Esophagus mucosa (tissue), 1 donor: ENCODE measurements at regions not wholly inside any gene's neighbourhood (a gene's known extent, or its start where the extent isn't known, plus 50 kb on each side); places are given as distances from the start of the nearest gene placed in this dataset.

Source experiments
- ATAC-seq: fragments of 200-7000 bp; cut with Tn5 transposase; one replicate; pipeline ENCODE4 v1.9.1; 2020
- donor health status: DM: yes; HTN: yes; CAD: no.

GRCh38 chr13:42658019-42658418, 84.1 kb downstream of the TNFSF11 start:
- no peak for ATAC-seq

- ATAC-seq, result no peak
These were observed 86.5 kb downstream of the TNFSF11 start for GRCh38 chr13:42660333-42660965.

- no peak for ATAC-seq
These were observed 93.7 kb downstream of the TNFSF11 start for GRCh38 chr13:42667638-42668037.

GRCh38 chr13:42671502-42671901, 97.5 kb downstream of the TNFSF11 start:
- ATAC-seq, result no peak

- ATAC-seq, result no peak
These were observed 99.7 kb downstream of the TNFSF11 start for GRCh38 chr13:42673677-42674076.

GRCh38 chr13:42680748-42681147, 100.6 kb upstream of the FAM216B start:
- ATAC-seq, result no peak

- no peak for ATAC-seq
These were observed 99.9 kb upstream of the FAM216B start for GRCh38 chr13:42681326-42682100.

GRCh38 chr13:42684226-42684625, 97.2 kb upstream of the FAM216B start:
- ATAC-seq, result no peak

GRCh38 chr13:42685751-42686150, 95.6 kb upstream of the FAM216B start:
- ATAC-seq, result no peak

- ATAC-seq, result no peak
These were observed 95.2 kb upstream of the FAM216B start for GRCh38 chr13:42686165-42686564.

GRCh38 chr13:42688821-42689220, 92.6 kb upstream of the FAM216B start:
- no peak for ATAC-seq

GRCh38 chr13:42696191-42696590, 85.2 kb upstream of the FAM216B start:
- ATAC-seq, result peak; percentile 98

- ATAC-seq, result no peak
These were observed 81.5 kb upstream of the FAM216B start for GRCh38 chr13:42699912-42700311.

- no peak for ATAC-seq
These were observed 78.7 kb upstream of the FAM216B start for GRCh38 chr13:42702716-42703115.

GRCh38 chr13:42703740-42704139, 77.6 kb upstream of the FAM216B start:
- ATAC-seq, result no peak

- no peak for ATAC-seq
These were observed 75.1 kb upstream of the FAM216B start for GRCh38 chr13:42706286-42706685.

- no peak for ATAC-seq
These were observed 74.3 kb upstream of the FAM216B start for GRCh38 chr13:42707048-42707447.

- no peak for ATAC-seq
These were observed 73.8 kb upstream of the FAM216B start for GRCh38 chr13:42707586-42707985.

GRCh38 chr13:42708391-42708790, 73.0 kb upstream of the FAM216B start:
- ATAC-seq, result no peak

GRCh38 chr13:42709276-42709675, 72.1 kb upstream of the FAM216B start:
- ATAC-seq, result no peak

- no peak for ATAC-seq
These were observed 65.5 kb upstream of the FAM216B start for GRCh38 chr13:42715909-42716308.

GRCh38 chr13:42717176-42717575, 64.2 kb upstream of the FAM216B start:
- no peak for ATAC-seq

GRCh38 chr13:42720113-42720857, 61.1 kb upstream of the FAM216B start:
- peak; percentile 100 for ATAC-seq

GRCh38 chr13:42720858-42721219, 60.5 kb upstream of the FAM216B start:
- no peak for ATAC-seq
